MCF 10A (cell line): ENCODE measurements at regions not wholly inside any gene's neighbourhood (a gene's known extent, or its start where the extent isn't known, plus 50 kb on each side); places are given as distances from the start of the nearest gene placed in this dataset.

Experiments used
- BruUV-seq: library from RNA; stranded (reverse); fragments of 400-500 nt; replicated peaks from 2 replicates; lab custom pipeline; 2021; lab: Mats Ljungman, UMichigan
- CTCF ChIA-PET: fragments of 300-600 bp; sonication (Branson Sonifier 250); formaldehyde crosslinking; extraction: SDS; loops from one replicate; lab custom pipeline; 2021; ENCODE audit warnings: antibody characterized with exemption, inconsistent platforms; lab: Yijun Ruan, JAX
- POLR2A ChIA-PET: fragments of 300-600, 350-650 bp; sonication (Branson Sonifier 250); formaldehyde crosslinking; extraction: SDS; loops from one replicate; lab custom pipeline; 2020; ENCODE audit warnings: antibody characterized with exemption, inconsistent platforms; lab: Yijun Ruan, JAX
- DNase-seq: peaks from one replicate; pipeline ENCODE4 v3.0.0-alpha.2; 2018; ENCODE audit not compliant: unreplicated experiment
- H3K27ac Mint-ChIP-seq: one replicate; pipeline ENCODE4 v1.8.0; 2022; ENCODE audit warnings: mild to moderate bottlenecking, low read depth, mixed read lengths; ENCODE audit not compliant: unreplicated experiment
- H3K27me3 Mint-ChIP-seq: one replicate; pipeline ENCODE4 v1.8.0; 2022; ENCODE audit warnings: mixed read lengths; ENCODE audit not compliant: insufficient read depth, unreplicated experiment
- H3K36me3 Mint-ChIP-seq: one replicate; pipeline ENCODE4 v1.8.0; 2022; ENCODE audit warnings: mild to moderate bottlenecking, moderate library complexity, mixed read lengths; ENCODE audit not compliant: insufficient read depth, unreplicated experiment
- H3K4me1 Mint-ChIP-seq: one replicate; pipeline ENCODE4 v1.8.0; 2022; ENCODE audit warnings: mixed read lengths; ENCODE audit not compliant: insufficient read depth, unreplicated experiment
- H3K4me3 Mint-ChIP-seq: one replicate; pipeline ENCODE4 v1.8.0; 2022; ENCODE audit warnings: mild to moderate bottlenecking, moderate library complexity, mixed read lengths; ENCODE audit not compliant: unreplicated experiment
- H3K9me3 Mint-ChIP-seq: one replicate; pipeline ENCODE4 v1.8.0; 2022; ENCODE audit warnings: mixed read lengths; ENCODE audit not compliant: unreplicated experiment
- CTCF ChIP-seq: fragments of 200-600 bp; IDR thresholded peaks from one replicate; pipeline ENCODE4 v1.8.0; 2022; ENCODE audit warnings: antibody characterized with exemption, mild to moderate bottlenecking; ENCODE audit not compliant: unreplicated experiment
- intact Hi-C: fragments of 100-400 bp; cut with micrococcal nuclease; formaldehyde crosslinking; loops from 2 replicates; pipeline ENCODE4 v1.14.1; 2022

- intact Hi-C loops = loop anchor here (10.0 kb wide), 1 partner anchor 301 kb away; no protein-coding TSS in a partner anchor
- no peak for TF ChIP-seq CTCF
- H3K27me3 Mint-ChIP-seq = peaks cover 16% of the 10 kb centered on the region
- ChIA-PET CTCF (interaction anchor here (0.7 to 3.5 kb wide), 8 partner anchors 9 to 701 kb away, joined by 3 to 99 read pairs (median 6); no protein-coding TSS in a partner anchor), POLR2A (interaction anchor here (1.0 kb wide), 1 partner anchor 14 kb away, joined by 4 read pairs; no protein-coding TSS in a partner anchor)
- H3K27ac Mint-ChIP-seq = no peak overlapping the region
- peaks cover 15% of the 10 kb centered on the region for H3K9me3 Mint-ChIP-seq
- no TSS peak for BruUV-seq
- H3K36me3 Mint-ChIP-seq = no peaks in the 10 kb centered on the region
- no peak overlapping the region for H3K4me3 Mint-ChIP-seq
- peaks cover 5% of the 10 kb centered on the region for H3K4me1 Mint-ChIP-seq
- DNase-seq = no peak
Observed at GRCh38 chr18:48473816-48474215, 64.6 kb upstream of the ZBTB7C start.

- Mint-ChIP-seq H3K27ac (no peak overlapping the region), H3K4me1 (peaks cover 5% of the 10 kb centered on the region), H3K9me3 (peaks cover 12% of the 10 kb centered on the region), H3K36me3 (no peaks in the 10 kb centered on the region), H3K4me3 (no peak overlapping the region), H3K27me3 (peaks cover 16% of the 10 kb centered on the region)
- no peak for TF ChIP-seq CTCF
- ChIA-PET CTCF (interaction anchor here (0.6 to 1.2 kb wide), 2 partner anchors 192 to 442 kb away, joined by 3 read pairs; no protein-coding TSS in a partner anchor), POLR2A (no interaction called here)
- no TSS peak for BruUV-seq
- no peak for DNase-seq
- intact Hi-C loops = loop anchor here (10.0 kb wide), 1 partner anchor 302 kb away; no protein-coding TSS in a partner anchor
Observed at GRCh38 chr18:48472610-48473009, 63.4 kb upstream of the ZBTB7C start.

- ChIA-PET POLR2A (interaction anchor here (0.7 kb wide), 1 partner anchor 240 kb away, joined by 3 read pairs; no protein-coding TSS in a partner anchor), CTCF (interaction anchor here (0.6 to 1.9 kb wide), 5 partner anchors 11 to 573 kb away, joined by 3 to 7 read pairs (median 5); no protein-coding TSS in a partner anchor)
- no peak for DNase-seq
- Mint-ChIP-seq H3K4me3 (no peak overlapping the region), H3K27me3 (peaks cover 16% of the 10 kb centered on the region), H3K9me3 (peaks cover 12% of the 10 kb centered on the region), H3K36me3 (no peaks in the 10 kb centered on the region), H3K27ac (no peak overlapping the region), H3K4me1 (peaks cover 5% of the 10 kb centered on the region)
- BruUV-seq = no TSS peak
- no peak for TF ChIP-seq CTCF
- intact Hi-C loops = loop anchor here (10.0 kb wide), 1 partner anchor 304 kb away; no protein-coding TSS in a partner anchor
Observed at GRCh38 chr18:48470484-48471180, 61.4 kb upstream of the ZBTB7C start.

GRCh38 chr18:48468151-48468550, 59.0 kb upstream of the ZBTB7C start:
- H3K36me3 Mint-ChIP-seq = no peaks in the 10 kb centered on the region
- peaks cover 12% of the 10 kb centered on the region for H3K27me3 Mint-ChIP-seq
- DNase-seq = no peak
- no peak for TF ChIP-seq CTCF
- peaks cover 12% of the 10 kb centered on the region for H3K9me3 Mint-ChIP-seq
- intact Hi-C loops = no loop called here
- ChIA-PET CTCF (interaction anchor here (0.6 to 2.1 kb wide), 6 partner anchors 22 to 206 kb away, joined by 3 to 8 read pairs (median 4); no protein-coding TSS in a partner anchor), POLR2A (interaction anchor here (0.6 kb wide), 1 partner anchor 665 kb away, joined by 3 read pairs; no protein-coding TSS in a partner anchor)
- no peak overlapping the region for H3K4me3 Mint-ChIP-seq
- H3K4me1 Mint-ChIP-seq = peaks cover 5% of the 10 kb centered on the region
- no peak overlapping the region for H3K27ac Mint-ChIP-seq
- no TSS peak for BruUV-seq
